ENCODE measurements at regions not wholly inside any gene's neighbourhood (a gene's known extent, or its start where the extent isn't known, plus 50 kb on each side); places are given as distances from the start of the nearest gene placed in this dataset.

DNA sequence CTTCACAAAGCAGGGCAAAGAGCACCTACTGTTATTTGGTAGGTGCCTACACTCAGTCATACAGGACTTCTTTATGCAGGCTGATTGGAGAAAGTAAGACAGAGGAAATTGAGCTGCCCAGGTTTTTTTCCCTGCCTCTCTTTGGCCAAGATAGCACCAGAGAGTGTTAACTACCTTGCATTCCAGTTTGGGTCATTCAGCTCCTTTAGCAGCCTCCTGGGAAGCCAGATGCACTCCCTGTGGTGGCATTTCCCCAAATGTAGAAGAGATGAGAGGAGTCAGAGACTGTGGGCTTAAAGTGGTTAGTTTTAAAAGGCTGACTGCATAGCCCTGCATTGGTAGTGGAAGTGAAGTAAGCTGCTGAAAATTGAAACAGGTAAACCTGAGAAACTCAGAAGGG is 358.4 kb downstream of the BCKDHB start:
- TF ChIP-seq, protein P1, sequence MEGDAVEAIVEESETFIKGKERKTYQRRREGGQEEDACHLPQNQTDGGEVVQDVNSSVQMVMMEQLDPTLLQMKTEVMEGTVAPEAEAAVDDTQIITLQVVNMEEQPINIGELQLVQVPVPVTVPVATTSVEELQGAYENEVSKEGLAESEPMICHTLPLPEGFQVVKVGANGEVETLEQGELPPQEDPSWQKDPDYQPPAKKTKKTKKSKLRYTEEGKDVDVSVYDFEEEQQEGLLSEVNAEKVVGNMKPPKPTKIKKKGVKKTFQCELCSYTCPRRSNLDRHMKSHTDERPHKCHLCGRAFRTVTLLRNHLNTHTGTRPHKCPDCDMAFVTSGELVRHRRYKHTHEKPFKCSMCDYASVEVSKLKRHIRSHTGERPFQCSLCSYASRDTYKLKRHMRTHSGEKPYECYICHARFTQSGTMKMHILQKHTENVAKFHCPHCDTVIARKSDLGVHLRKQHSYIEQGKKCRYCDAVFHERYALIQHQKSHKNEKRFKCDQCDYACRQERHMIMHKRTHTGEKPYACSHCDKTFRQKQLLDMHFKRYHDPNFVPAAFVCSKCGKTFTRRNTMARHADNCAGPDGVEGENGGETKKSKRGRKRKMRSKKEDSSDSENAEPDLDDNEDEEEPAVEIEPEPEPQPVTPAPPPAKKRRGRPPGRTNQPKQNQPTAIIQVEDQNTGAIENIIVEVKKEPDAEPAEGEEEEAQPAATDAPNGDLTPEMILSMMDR (IDR thresholded peaks at IDR 0.05; ENCODE audit: poor library complexity) = no peak
- TF ChIP-seq EZH2 (IDR thresholded peaks at IDR 0.05; ENCODE audit: borderline replicate concordance) = no peak

Measured in hepatocyte (in vitro differentiated cells).